ENCODE measurements at regions not wholly inside any gene's neighbourhood (a gene's known extent, or its start where the extent isn't known, plus 50 kb on each side); places are given as distances from the start of the nearest gene placed in this dataset.
"Not testable (repeated sequence)": the region's sequence is repeated elsewhere in the genome, so short reads cannot be mapped to it uniquely, and the experiment has no call there.

- DNase-seq = no peak
These were observed 1668.7 kb upstream of the PCDH7 start for GRCh38 chr4:29051381-29051965.

- DNase-seq = no peak
These were observed 1667.9 kb upstream of the PCDH7 start for GRCh38 chr4:29052266-29052665.

GRCh38 chr4:29058531-29058930 is 1661.6 kb upstream of the PCDH7 start:
- no peak for DNase-seq

- no peak for DNase-seq
These were observed 1653.3 kb upstream of the PCDH7 start for GRCh38 chr4:29066861-29067260.

GRCh38 chr4:29073571-29073970 is 1646.6 kb upstream of the PCDH7 start:
- DNase-seq = no peak

- DNase-seq = no peak
These were observed 1644.8 kb upstream of the PCDH7 start for GRCh38 chr4:29075366-29075765.

GRCh38 chr4:29079260-29079659 is 1640.9 kb upstream of the PCDH7 start:
- no peak for DNase-seq

GRCh38 chr4:29081234-29081955 is 1638.8 kb upstream of the PCDH7 start:
- DNase-seq = peak in 1 of 2 donors; percentile 8

- no peak for DNase-seq
These were observed 1637.5 kb upstream of the PCDH7 start for GRCh38 chr4:29082684-29083083.

- DNase-seq = no peak
These were observed 1634.4 kb upstream of the PCDH7 start for GRCh38 chr4:29085748-29086147.

GRCh38 chr4:29104694-29105093 is 1615.5 kb upstream of the PCDH7 start:
- DNase-seq = no peak

- DNase-seq = no peak
These were observed 1606.2 kb upstream of the PCDH7 start for GRCh38 chr4:29113960-29114359.

GRCh38 chr4:29117231-29117722 is 1602.9 kb upstream of the PCDH7 start:
- not testable (repeated sequence) for DNase-seq

- DNase-seq = no peak
These were observed 1598.6 kb upstream of the PCDH7 start for GRCh38 chr4:29121586-29121985.

GRCh38 chr4:29128810-29129209 is 1591.4 kb upstream of the PCDH7 start:
- DNase-seq = no peak

- no peak for DNase-seq
These were observed 1588.9 kb upstream of the PCDH7 start for GRCh38 chr4:29131304-29131703.

- DNase-seq = no peak
These were observed 1577.5 kb upstream of the PCDH7 start for GRCh38 chr4:29142708-29143107.

- no peak for DNase-seq
These were observed 1568.6 kb upstream of the PCDH7 start for GRCh38 chr4:29151584-29151983.

GRCh38 chr4:29153642-29154041 is 1566.5 kb upstream of the PCDH7 start:
- DNase-seq = no peak

GRCh38 chr4:29175291-29175690 is 1544.9 kb upstream of the PCDH7 start:
- DNase-seq = no peak

- no peak for DNase-seq
These were observed 1521.1 kb upstream of the PCDH7 start for GRCh38 chr4:29199025-29199424.

GRCh38 chr4:29199485-29199884 is 1520.7 kb upstream of the PCDH7 start:
- DNase-seq = no peak

GRCh38 chr4:29213020-29213419 is 1507.1 kb upstream of the PCDH7 start:
- no peak for DNase-seq

- DNase-seq = no peak
These were observed 1499.4 kb upstream of the PCDH7 start for GRCh38 chr4:29220761-29221160.

- no peak for DNase-seq
These were observed 1495.3 kb upstream of the PCDH7 start for GRCh38 chr4:29224911-29225310.
